ENCODE measurements at regions not wholly inside any gene's neighbourhood (a gene's known extent, or its start where the extent isn't known, plus 50 kb on each side); places are given as distances from the start of the nearest gene placed in this dataset.

DNA sequence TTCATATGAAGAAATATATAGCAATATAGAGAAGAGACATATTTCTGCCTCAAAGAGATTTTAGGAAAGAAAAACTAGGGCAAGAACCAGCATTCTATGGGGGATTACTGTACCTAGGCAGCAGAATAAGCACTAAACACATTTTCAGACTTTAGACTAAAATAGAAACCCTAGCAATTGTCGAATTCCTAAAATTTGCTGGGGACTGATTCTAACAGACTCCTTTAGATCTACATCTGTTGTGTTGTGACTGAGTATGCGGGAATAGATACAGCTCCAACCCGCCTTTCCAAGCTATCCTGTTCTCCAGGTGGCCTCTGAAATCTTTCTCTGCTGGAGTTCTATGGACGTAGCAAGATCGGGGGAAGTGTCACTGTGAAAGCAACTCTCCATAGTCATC lies 482.2 kb downstream of the NTRK2 start:
- TF ChIP-seq, protein P1, sequence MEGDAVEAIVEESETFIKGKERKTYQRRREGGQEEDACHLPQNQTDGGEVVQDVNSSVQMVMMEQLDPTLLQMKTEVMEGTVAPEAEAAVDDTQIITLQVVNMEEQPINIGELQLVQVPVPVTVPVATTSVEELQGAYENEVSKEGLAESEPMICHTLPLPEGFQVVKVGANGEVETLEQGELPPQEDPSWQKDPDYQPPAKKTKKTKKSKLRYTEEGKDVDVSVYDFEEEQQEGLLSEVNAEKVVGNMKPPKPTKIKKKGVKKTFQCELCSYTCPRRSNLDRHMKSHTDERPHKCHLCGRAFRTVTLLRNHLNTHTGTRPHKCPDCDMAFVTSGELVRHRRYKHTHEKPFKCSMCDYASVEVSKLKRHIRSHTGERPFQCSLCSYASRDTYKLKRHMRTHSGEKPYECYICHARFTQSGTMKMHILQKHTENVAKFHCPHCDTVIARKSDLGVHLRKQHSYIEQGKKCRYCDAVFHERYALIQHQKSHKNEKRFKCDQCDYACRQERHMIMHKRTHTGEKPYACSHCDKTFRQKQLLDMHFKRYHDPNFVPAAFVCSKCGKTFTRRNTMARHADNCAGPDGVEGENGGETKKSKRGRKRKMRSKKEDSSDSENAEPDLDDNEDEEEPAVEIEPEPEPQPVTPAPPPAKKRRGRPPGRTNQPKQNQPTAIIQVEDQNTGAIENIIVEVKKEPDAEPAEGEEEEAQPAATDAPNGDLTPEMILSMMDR (IDR thresholded peaks at IDR 0.05): no peak
- TF ChIP-seq EP300 (IDR thresholded peaks at IDR 0.05) (no peak), POLR2A (IDR thresholded peaks at IDR 0.05) (no peak), POLR2AphosphoS5 (IDR thresholded peaks at IDR 0.05) (no peak)
